Loucy (cell line): ENCODE measurements at regions not wholly inside any gene's neighbourhood (a gene's known extent, or its start where the extent isn't known, plus 50 kb on each side); places are given as distances from the start of the nearest gene placed in this dataset.

Source experiments
- CTCF ChIP-seq: fragments of 200-600 bp; sonication (generic); conservative IDR thresholded peaks from 2 replicates; pipeline ENCODE4 v1.5.1; 2014; ENCODE audit warnings: mild to moderate bottlenecking, antibody characterized with exemption, low read length
- EZH2phosphoT487 ChIP-seq: fragments of 200-600 bp; IDR thresholded peaks from 2 replicates; pipeline ENCODE4 v1.6.1; 2018; ENCODE audit warnings: antibody characterized with exemption, mild to moderate bottlenecking, moderate library complexity, borderline replicate concordance

GRCh38 chr4:10253765-10254164 lies 137.2 kb upstream of the WDR1 start:
- no peak for TF ChIP-seq CTCF
- no peak for TF ChIP-seq EZH2phosphoT487
